Thyroid gland (tissue), 4 donors: ENCODE measurements at regions not wholly inside any gene's neighbourhood (a gene's known extent, or its start where the extent isn't known, plus 50 kb on each side); places are given as distances from the start of the nearest gene placed in this dataset.

ENCODE experiments used
- DNase-seq, 2 donors: peaks; one replicate each; pipeline ENCODE4 v3.0.0-alpha.2; 2019
- H3K27ac ChIP-seq, 3 donors: fragments of 200-600 bp; sonication (generic); 1 replicate in 2 of 3; 2 replicates in 1 of 3; pipeline ENCODE4 v1.5.1; 2016 to 2019; ENCODE audit warnings: mild to moderate bottlenecking in 1 of 3, moderate library complexity in 1 of 3
- H3K27me3 ChIP-seq: fragments of 200-600 bp; sonication (generic); one replicate; pipeline ENCODE4 v1.5.1; 2019
- H3K36me3 ChIP-seq, 2 donors: fragments of 200-600 bp; sonication (generic); one replicate each; pipeline ENCODE4 v1.5.1; 2016 to 2019
- H3K4me1 ChIP-seq, 2 donors: fragments of 200-600 bp; sonication (generic); one replicate each; pipeline ENCODE4 v1.5.1; 2017 to 2019
- H3K4me3 ChIP-seq, 3 donors: fragments of 200-600 bp; sonication (generic); replicated peaks in 1 of 3; 1 replicate in 2 of 3; 2 replicates in 1 of 3; pipeline ENCODE4 v1.5.1; 2016; ENCODE audit warnings: mild to moderate bottlenecking in 1 of 3
- H3K9me3 ChIP-seq: fragments of 200-600 bp; sonication (generic); one replicate; pipeline ENCODE4 v1.5.1; 2017
- CTCF ChIP-seq, 6 experiments: fragments of 200-600 bp in 3 of 6; fragments of 450-650 bp in 3 of 6; sonication (generic) in 3 of 6; IDR thresholded peaks; one replicate each; pipeline ENCODE4 v1.5.1; 2016 to 2019; ENCODE audit warnings: antibody characterized with exemption in 6 of 6, mild to moderate bottlenecking in 2 of 6, inconsistent platforms in 1 of 6, moderate library complexity in 1 of 6
- POLR2A ChIP-seq, 2 donors: fragments of 450-650 bp; IDR thresholded peaks; one replicate each; pipeline ENCODE4 v1.6.1; 2017; ENCODE audit warnings: antibody characterized with exemption in 2 of 2, mild to moderate bottlenecking in 2 of 2, moderate library complexity in 1 of 2
- WGBS, 2 donors: methylation state at CpG; one replicate each; pipeline ENCODE4 v1.1.5; 2017; 5-methylcytosine and 5-hydroxymethylcytosine counted together
- intact Hi-C: fragments of 100-400 bp; cut with DNase I; formaldehyde crosslinking; loops from one replicate; pipeline ENCODE4 v1.15.1; 2023

GRCh38 chr20:60868316-60868891 lies 383.7 kb upstream of the CDH4 start:
- Histone ChIP-seq H3K9me3 (no peaks in the 10 kb centered on the region), H3K27me3 (no peaks in the 10 kb centered on the region), H3K27ac (no peak overlapping the region), H3K4me3 (no peak overlapping the region), H3K36me3 (no peaks in the 10 kb centered on the region), H3K4me1 (no peaks in the 10 kb centered on the region)
- DNase-seq, result no peak
- WGBS, 2 donors, result 78 to 83% methylated on average over 22 of the region's 22 CpGs
- intact Hi-C loops, result no loop called here
- TF ChIP-seq CTCF (IDR thresholded peaks at IDR 0.05) (no peak), POLR2A (IDR thresholded peaks at IDR 0.05) (no peak)

- H3K36me3 ChIP-seq, result no peaks in the 10 kb centered on the region
- no peak for TF ChIP-seq CTCF (IDR thresholded peaks at IDR 0.05)
- no peak for TF ChIP-seq POLR2A (IDR thresholded peaks at IDR 0.05)
- 41 to 48% methylated on average over 11 to 12 of the region's 12 CpGs for WGBS, 2 donors
- H3K27ac ChIP-seq, result no peak overlapping the region
- H3K27me3 ChIP-seq, result no peaks in the 10 kb centered on the region
- H3K4me1 ChIP-seq, result no peaks in the 10 kb centered on the region
- no peaks in the 10 kb centered on the region for H3K9me3 ChIP-seq
- DNase-seq, result no peak
- H3K4me3 ChIP-seq, result no peak overlapping the region
- intact Hi-C loops, result no loop called here
Measured at GRCh38 chr20:60869087-60869486, 383.0 kb upstream of the CDH4 start.

DNA sequence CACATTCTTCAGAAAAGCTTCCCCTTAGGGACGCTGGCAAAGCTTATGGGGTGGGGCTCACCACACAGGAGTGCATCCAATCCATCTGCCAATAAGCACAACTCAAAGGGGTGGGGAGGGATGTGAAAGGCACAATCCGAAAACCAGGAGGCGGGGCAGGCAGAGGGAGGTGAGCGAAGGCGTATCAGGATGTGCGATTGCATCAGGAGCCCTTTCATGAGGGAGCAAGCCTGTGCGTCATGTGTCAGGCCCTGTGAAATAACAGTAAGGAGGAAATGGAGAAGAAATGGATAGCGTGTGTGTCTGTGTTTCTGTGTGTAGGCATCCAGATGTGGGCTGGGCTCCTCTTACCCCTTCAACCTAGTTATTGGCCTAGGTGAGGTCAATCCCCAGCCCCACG lies 382.4 kb upstream of the CDH4 start:
- intact Hi-C loops, result no loop called here
- 90 to 92% methylated on average over 9 of the region's 9 CpGs for WGBS, 2 donors
- Histone ChIP-seq H3K27ac (no peak overlapping the region), H3K36me3 (no peaks in the 10 kb centered on the region), H3K27me3 (no peaks in the 10 kb centered on the region), H3K4me3 (no peak overlapping the region), H3K9me3 (no peaks in the 10 kb centered on the region), H3K4me1 (no peaks in the 10 kb centered on the region)
- no peak for TF ChIP-seq POLR2A (IDR thresholded peaks at IDR 0.05)
- no peak for TF ChIP-seq CTCF (IDR thresholded peaks at IDR 0.05)
- no peak for DNase-seq

DNA sequence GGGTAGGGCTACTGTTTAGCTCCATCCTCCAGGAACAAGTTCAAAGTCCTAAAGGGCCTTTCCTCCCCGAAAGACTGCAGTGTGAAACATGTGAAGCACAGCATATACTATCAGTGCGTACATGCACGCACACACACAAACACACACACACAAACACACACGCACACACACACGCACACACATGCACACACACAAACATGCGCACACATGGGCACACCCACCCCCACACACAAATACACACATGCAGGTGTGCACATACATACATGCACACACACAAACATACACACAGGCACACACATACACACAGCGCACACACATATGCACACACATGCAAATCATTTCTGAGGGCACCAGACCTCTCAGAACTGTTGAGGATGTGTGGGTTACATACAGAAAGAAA lies 382.0 kb upstream of the CDH4 start:
- Histone ChIP-seq H3K4me1 (no peaks in the 10 kb centered on the region), H3K36me3 (no peaks in the 10 kb centered on the region), H3K27ac (no peak overlapping the region), H3K4me3 (no peak overlapping the region), H3K9me3 (no peaks in the 10 kb centered on the region), H3K27me3 (no peaks in the 10 kb centered on the region)
- no peak for TF ChIP-seq CTCF (IDR thresholded peaks at IDR 0.05)
- TF ChIP-seq POLR2A (IDR thresholded peaks at IDR 0.05), result no peak
- intact Hi-C loops, result no loop called here
- WGBS, 2 donors, result 89 to 93% methylated on average over 7 of the region's 7 CpGs
- no peak for DNase-seq

GRCh38 chr20:60872224-60872623 lies 379.8 kb upstream of the CDH4 start:
- Histone ChIP-seq H3K27me3 (no peaks in the 10 kb centered on the region), H3K27ac (no peak overlapping the region), H3K9me3 (no peaks in the 10 kb centered on the region), H3K4me1 (no peaks in the 10 kb centered on the region), H3K36me3 (no peaks in the 10 kb centered on the region), H3K4me3 (no peak overlapping the region)
- intact Hi-C loops, result no loop called here
- DNase-seq, result no peak
- TF ChIP-seq CTCF (IDR thresholded peaks at IDR 0.05) (no peak), POLR2A (IDR thresholded peaks at IDR 0.05) (no peak)
- 62 to 70% methylated on average over 8 of the region's 8 CpGs for WGBS, 2 donors
